ENCODE measurements at regions not wholly inside any gene's neighbourhood (a gene's known extent, or its start where the extent isn't known, plus 50 kb on each side); places are given as distances from the start of the nearest gene placed in this dataset.
A peak's percentile ranks its signal among the peaks of the same experiment; 100 is the strongest.

- no peak for DNase-seq
Measured at GRCh38 chr16:17728196-17728595, 257.4 kb upstream of the XYLT1 start.

- peak; percentile 98 for DNase-seq
Measured at GRCh38 chr16:17724242-17724898, 253.6 kb upstream of the XYLT1 start.

- DNase-seq: peak; percentile 95
Measured at GRCh38 chr16:17723531-17724134, 252.9 kb upstream of the XYLT1 start.

GRCh38 chr16:17718495-17718894, 247.7 kb upstream of the XYLT1 start:
- DNase-seq: no peak

GRCh38 chr16:17705847-17706246, 235.1 kb upstream of the XYLT1 start:
- no peak for DNase-seq

GRCh38 chr16:17696616-17697015, 225.9 kb upstream of the XYLT1 start:
- DNase-seq: peak; percentile 46

GRCh38 chr16:17692484-17692883, 221.7 kb upstream of the XYLT1 start:
- no peak for DNase-seq

- DNase-seq: peak; percentile 19
Measured at GRCh38 chr16:17691899-17692176, 221.1 kb upstream of the XYLT1 start.

- no peak for DNase-seq
Measured at GRCh38 chr16:17691106-17691898, 220.5 kb upstream of the XYLT1 start.

- DNase-seq: no peak
Measured at GRCh38 chr16:17685447-17685846, 214.7 kb upstream of the XYLT1 start.

GRCh38 chr16:17683281-17683680, 212.5 kb upstream of the XYLT1 start:
- no peak for DNase-seq

GRCh38 chr16:17676171-17676570, 205.4 kb upstream of the XYLT1 start:
- DNase-seq: no peak

- no peak for DNase-seq
Measured at GRCh38 chr16:17668386-17668785, 197.6 kb upstream of the XYLT1 start.

GRCh38 chr16:17666293-17666692, 195.5 kb upstream of the XYLT1 start:
- no peak for DNase-seq

GRCh38 chr16:17658881-17659280, 188.1 kb upstream of the XYLT1 start:
- DNase-seq: peak; percentile 64

GRCh38 chr16:17657045-17657444, 186.3 kb upstream of the XYLT1 start:
- no peak for DNase-seq

GRCh38 chr16:17654571-17654970, 183.8 kb upstream of the XYLT1 start:
- no peak for DNase-seq

- no peak for DNase-seq
Measured at GRCh38 chr16:17654142-17654541, 183.4 kb upstream of the XYLT1 start.

- no peak for DNase-seq
Measured at GRCh38 chr16:17647879-17648872, 177.4 kb upstream of the XYLT1 start.

GRCh38 chr16:17643935-17644334, 173.2 kb upstream of the XYLT1 start:
- DNase-seq: no peak

- DNase-seq: no peak
Measured at GRCh38 chr16:17641990-17642389, 171.2 kb upstream of the XYLT1 start.

- no peak for DNase-seq
Measured at GRCh38 chr16:17638134-17638533, 167.4 kb upstream of the XYLT1 start.

- DNase-seq: no peak
Measured at GRCh38 chr16:17635183-17635582, 164.4 kb upstream of the XYLT1 start.

All from fibroblast of skin of back (primary cell).